GM18508 (cell line): ENCODE measurements at regions not wholly inside any gene's neighbourhood (a gene's known extent, or its start where the extent isn't known, plus 50 kb on each side); places are given as distances from the start of the nearest gene placed in this dataset.

Experiments
- ATAC-seq: cut with Tn5 transposase; IDR thresholded peaks from one replicate; pipeline ENCODE4 v1.9.1; 2021; ENCODE audit warnings: moderate number of reproducible peaks; ENCODE audit not compliant: insufficient read depth, unreplicated experiment

DNA sequence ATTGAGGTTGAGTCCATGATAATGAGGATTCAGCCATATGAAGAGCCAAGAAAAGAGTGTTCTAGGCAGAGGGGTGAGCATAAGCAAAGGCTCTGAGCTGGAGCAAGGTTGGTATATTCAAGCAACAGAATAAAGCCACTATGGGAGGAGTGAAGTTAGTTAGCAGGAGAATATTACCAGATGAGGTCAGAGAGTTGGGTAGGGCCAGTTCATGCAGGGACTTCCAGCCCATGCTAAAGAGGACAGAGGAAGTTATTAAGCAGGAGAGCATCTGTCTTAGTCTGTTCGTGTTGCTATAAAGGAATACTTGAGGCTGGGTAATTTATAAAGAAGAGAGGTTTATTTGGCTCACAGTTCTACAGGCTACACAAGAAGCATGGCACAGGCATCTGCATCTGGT is 57.1 kb upstream of the ATG10 start:
- no peak for ATAC-seq

DNA sequence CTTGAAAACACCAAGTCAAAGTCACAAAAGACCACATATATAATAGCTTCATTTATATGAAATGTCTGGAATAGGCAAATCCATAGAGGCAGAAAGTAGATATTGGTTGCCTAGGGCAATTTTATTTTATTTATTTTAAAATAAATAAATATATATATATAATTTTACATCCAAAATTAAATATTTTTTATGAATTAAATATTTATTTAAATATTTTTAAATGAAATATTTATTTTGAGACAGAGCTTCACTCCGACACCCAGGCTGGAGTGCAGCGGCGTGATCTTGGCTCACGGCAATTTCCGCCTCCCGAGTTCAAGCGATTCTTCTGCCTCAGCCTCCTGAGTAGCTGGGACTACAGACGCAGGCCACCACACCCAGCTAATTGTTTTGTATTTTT is 58.9 kb upstream of the ATG10 start:
- no peak for ATAC-seq

DNA sequence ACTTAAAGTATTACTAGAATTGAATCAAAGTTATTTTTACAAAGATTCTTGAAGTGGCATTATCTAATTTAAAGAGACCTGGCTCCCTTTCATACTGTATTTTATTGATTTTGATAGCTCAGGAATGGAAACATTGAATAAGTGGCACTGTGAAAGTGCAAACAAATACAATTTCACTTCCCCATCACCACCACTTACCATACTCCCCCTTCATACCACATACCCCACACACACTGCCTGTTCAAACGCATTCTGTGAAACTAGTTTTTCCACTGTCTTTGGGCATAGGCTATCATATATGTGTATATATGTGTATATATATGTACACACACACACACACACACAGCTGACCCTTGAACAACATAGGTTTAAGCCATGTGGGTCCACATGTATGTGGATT is 62.1 kb upstream of the ATG10 start:
- ATAC-seq, result peak; percentile 71

GRCh38 chr5:81908771-81909170 is 63.1 kb upstream of the ATG10 start:
- ATAC-seq, result no peak

GRCh38 chr5:81908044-81908443 is 63.8 kb upstream of the ATG10 start:
- ATAC-seq, result no peak

DNA sequence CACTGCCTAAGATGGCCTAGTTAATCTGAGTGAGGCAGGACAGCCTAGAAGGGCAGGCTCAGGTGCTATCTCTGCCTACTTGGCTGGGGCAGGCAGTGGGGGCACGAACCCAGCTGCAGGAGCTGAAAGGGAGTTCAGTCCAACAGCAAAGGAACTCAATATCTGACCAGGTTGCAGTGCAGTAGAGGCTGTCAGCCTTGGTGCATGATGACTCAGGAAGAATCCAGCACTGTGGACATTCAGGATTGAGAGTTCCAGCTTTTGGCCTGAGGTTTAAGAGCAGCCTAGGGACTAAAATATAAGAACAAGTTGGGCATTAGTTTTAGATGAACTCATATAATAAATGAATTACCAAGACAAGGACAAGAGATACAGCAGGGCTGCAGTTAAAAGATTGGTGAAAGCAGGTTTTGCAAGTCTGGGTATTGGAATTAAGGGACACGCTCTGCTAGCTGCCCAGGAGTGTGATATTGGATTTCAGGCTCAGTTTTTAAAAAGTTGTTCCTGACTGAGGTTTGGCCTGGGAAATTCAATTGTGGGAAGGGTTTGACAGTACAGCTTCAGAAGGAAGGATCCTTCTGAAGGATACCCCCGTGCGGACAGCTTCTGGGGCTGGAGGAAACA is 64.7 kb upstream of the ATG10 start:
- ATAC-seq, result no peak

DNA sequence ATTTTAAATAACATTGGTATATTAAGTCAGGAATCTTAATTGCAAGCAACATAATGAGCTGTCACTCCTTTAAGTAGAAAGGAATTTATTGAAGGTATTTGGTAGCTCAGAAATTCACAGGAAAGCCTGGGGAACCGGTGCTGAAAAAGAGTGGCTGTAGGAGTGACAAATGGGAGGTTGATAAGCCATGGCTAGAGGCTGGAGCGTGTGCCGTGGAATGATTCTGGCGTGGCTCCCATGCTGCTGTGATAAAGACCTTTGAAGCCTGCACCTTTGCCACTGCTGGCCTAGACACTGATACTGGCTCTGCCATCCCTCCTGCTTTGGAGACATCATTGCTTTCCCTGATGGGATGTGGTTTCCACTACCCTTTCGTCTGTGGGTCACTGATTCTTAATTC is 65.7 kb upstream of the ATG10 start:
- ATAC-seq, result no peak

DNA sequence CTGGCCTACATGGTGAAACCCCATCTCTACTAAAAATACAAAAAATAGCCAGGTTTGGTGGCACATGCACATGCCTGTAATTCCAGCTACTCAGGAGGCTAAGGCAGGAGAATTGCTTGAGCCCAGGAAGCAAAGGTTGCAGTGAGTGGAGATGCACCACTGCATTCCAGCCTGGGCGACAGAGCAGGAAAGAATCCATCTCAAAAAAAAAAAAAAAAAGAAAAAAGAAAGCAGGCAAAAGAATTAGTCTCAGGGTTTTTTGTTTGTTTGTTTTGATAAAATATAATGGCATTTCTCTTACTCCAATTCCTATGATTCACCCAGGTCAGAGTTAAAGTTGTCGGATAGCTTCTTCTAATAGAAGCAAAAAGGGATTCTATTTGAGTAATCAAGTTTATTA is 67.0 kb upstream of the ATG10 start:
- ATAC-seq, result no peak

DNA sequence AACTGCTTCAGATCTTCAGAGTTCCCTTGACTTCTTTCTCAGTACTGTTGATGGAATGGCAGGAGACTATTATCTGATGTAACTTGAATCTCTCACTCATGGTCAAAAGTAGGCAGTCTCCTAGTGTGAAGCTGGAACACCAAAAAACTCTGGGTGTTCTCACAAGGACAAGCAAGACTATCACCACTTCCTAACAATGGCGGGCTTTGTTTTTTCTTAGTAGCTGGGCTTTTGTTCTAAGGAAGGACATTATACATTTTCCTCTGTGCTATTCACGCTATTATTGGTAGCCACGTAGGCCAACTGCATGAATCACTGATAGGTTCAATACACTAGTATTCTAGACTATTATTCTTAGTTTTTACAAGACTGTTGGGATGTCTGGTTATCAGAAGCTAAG is 67.7 kb upstream of the ATG10 start:
- no peak for ATAC-seq

DNA sequence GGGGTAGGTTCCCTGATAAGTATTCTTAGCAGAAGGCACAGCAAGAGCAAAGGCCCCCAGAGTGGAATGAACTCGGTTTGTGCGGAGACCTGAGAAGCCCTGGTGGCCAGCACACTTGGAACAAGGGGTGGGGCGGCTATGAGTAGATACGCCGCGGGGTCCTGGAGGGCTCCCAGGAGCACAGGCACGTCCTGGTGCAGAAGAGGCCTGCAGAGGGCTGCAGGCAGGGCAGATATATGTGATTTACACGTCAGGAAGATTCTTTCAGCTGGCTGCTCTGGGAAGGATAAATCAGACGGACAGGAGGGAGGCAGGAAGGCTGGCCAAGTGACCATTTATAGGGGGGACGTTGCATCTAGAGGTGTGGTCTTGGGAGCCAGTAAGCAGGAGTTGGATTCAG is 70.2 kb upstream of the ATG10 start:
- ATAC-seq, result no peak

- no peak for ATAC-seq
Measured at GRCh38 chr5:81899123-81899522, 72.7 kb upstream of the ATG10 start.

- no peak for ATAC-seq
Measured at GRCh38 chr5:81898403-81898802, 73.4 kb upstream of the ATG10 start.

GRCh38 chr5:81896764-81897163 is 75.1 kb upstream of the ATG10 start:
- no peak for ATAC-seq

GRCh38 chr5:81895307-81895706 is 76.5 kb upstream of the ATG10 start:
- no peak for ATAC-seq

- ATAC-seq, result no peak
Measured at GRCh38 chr5:81893961-81894360, 77.9 kb upstream of the ATG10 start.

DNA sequence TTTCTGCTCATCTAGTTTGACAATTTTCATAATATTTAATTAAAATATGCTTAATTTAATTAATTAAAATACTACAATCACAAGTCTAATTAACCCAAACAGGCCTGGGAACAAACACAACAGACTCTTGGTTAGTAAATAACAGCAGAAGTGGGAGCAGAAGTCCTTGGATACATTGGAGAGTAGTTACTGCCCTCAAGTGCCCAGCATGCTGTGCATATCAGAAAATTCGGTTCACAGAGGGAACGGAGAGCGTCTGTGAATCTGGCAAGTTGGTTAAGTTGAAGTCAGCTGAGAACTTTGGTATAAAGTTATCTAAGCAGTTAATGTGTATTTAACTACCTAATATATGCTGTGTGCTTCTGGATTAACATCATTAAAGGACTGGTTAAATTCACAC is 87.0 kb upstream of the ATG10 start:
- ATAC-seq, result no peak

DNA sequence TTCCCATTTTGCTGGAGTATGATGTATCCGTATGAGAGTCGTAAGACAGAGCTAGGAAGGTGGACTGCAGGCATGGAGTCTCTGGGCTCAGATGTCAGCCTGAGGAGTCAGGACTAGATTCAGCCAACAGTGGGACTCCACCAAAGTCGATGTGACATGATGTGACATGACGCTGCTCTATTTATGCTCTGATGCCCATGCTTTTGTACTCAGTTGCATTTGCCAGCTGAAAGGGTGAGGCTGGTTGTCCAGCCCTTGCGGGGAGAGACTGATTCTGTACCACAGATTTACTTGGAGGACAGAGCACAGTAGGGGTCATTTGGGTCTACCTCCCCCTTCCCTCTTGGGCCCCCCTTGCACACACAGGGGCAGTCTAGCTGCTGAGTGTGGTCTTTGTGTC is 88.5 kb upstream of the ATG10 start:
- no peak for ATAC-seq

- no peak for ATAC-seq
Measured at GRCh38 chr5:81881595-81881994, 90.2 kb upstream of the ATG10 start.

GRCh38 chr5:81879936-81880335 is 91.9 kb upstream of the ATG10 start:
- no peak for ATAC-seq

DNA sequence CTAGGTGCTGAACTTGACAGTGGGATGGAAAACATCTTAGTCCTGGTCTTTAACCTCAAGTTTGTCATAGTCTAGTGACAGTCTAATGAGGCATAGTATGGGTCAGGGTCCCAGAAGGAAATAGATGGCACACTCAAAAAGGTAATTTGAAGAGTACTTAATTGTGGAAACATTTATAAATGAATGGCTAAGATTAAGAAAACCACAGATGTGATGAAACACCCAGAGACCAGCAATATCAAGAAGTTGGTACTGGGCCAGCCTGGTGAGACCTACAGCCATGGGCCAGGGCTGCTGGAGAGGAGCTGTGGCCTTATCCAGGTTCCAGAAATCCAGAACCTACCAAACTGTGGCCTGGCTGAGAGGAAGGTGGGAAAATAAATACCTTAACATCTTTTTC is 93.5 kb upstream of the ATG10 start:
- ATAC-seq, result no peak

DNA sequence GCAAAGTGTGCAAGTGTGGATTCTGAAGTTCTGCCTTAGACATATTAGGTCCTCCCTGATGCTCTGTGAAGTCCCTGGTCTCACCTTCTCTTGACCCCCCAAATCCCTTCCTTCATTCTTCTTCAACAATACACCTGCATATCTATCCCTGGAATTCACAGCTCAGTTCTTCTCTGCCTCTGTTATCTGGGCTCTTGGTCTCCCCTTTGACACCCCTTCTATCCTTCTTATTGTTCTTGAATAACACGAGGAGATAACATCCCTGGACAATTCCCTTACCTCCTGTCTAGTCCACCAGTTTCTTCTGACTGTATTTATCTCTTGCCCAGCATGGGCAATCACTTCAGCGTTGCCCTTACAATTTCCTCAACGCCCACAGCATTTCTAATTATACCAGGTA is 104.8 kb upstream of the ATG10 start:
- no peak for ATAC-seq

- ATAC-seq, result no peak
Measured at GRCh38 chr5:81860778-81861177, 109.9 kb upstream of the SSBP2 start.

- no peak for ATAC-seq
Measured at GRCh38 chr5:81859624-81860023, 108.7 kb upstream of the SSBP2 start.
